AG04450 (cell line): ENCODE measurements at regions not wholly inside any gene's neighbourhood (a gene's known extent, or its start where the extent isn't known, plus 50 kb on each side); places are given as distances from the start of the nearest gene placed in this dataset.

Experiments used
- CTCF ChIA-PET: fragments of 300-600, 350-600 bp; formaldehyde crosslinking; extraction: SDS; loops from one replicate; lab custom pipeline; 2022; ENCODE audit warnings: antibody characterized with exemption, inconsistent platforms; lab: Charles Lee
- POLR2A ChIA-PET: fragments of 350-600 bp; formaldehyde crosslinking; extraction: SDS; loops from one replicate; lab custom pipeline; 2021; ENCODE audit warnings: antibody characterized with exemption, inconsistent platforms; lab: Yijun Ruan, JAX
- DNase-seq: peaks from one replicate; pipeline ENCODE4 v3.0.0-alpha.2; 2011; ENCODE audit warnings: low read depth, low spot score
- H3K27ac ChIP-seq: one replicate; pipeline ENCODE4 v1.5.1; 2012; ENCODE audit warnings: low read depth, low read length, control low read depth
- H3K27me3 ChIP-seq: one replicate; pipeline ENCODE4 v1.6.0; 2012; ENCODE audit warnings: low read length; ENCODE audit not compliant: control insufficient read depth, insufficient read depth
- H3K4me3 ChIP-seq: 2 replicates; pipeline ENCODE4 v1.5.1; 2011; ENCODE audit warnings: mild to moderate bottlenecking, low read depth, low read length, control low read depth
- H3K9me3 ChIP-seq: 2 replicates; pipeline ENCODE4 v1.5.1; 2012; ENCODE audit warnings: low read length; ENCODE audit not compliant: control insufficient read depth, insufficient read depth
- CTCF ChIP-seq: IDR thresholded peaks from 2 replicates; pipeline ENCODE4 v1.5.1; 2011; ENCODE audit warnings: low read depth, low read length, control low read depth, inconsistent platforms

DNA sequence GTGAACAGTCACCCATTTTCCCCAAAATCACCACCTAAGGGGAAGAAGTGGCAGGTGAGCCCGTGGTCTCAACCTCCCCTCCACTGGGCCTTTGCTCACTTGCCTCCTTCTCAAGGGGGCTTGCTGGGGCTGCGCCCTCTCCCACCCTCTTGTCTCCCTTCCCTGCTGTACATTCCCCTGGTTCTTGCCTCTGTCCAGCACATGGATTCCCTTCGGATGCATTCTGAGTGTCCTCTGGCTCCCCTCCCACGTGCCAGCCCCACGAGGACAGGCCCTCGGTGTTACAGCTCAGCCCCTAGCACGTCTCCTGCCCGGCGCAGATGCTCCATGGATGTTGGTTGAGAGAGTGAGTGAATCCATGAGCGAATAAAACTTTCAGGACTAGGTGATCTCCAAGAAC, 367.8 kb upstream of the SULF2 start:
- POLR2A ChIA-PET, result no interaction called here
- Histone ChIP-seq H3K4me3 (no peak overlapping the region), H3K27ac (no peak overlapping the region), H3K27me3 (no peaks in the 10 kb centered on the region), H3K9me3 (peaks cover 17% of the 10 kb centered on the region)
- no peak for TF ChIP-seq CTCF
- DNase-seq, result no peak
- CTCF ChIA-PET, result no interaction called here

DNA sequence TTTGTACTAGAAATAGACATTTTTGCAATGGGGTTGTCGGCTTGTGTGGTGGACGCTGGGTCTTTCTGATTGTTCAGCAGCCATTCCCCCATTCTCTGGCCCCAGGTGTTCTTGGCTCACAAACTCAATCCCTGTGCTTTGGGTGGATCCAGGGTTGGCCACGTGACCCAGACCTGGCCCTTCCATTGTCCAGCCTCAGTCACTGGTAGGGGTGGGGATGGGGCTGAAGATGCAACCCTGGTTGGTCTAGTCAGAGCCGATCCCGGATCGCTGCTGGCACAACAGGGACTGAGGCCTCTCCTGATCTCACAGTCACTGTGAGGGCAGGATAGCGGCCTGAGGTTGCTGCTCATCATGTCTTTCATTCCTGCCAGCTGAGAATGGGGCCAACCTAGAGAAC, 365.3 kb upstream of the SULF2 start:
- Histone ChIP-seq H3K9me3 (peaks cover 11% of the 10 kb centered on the region), H3K4me3 (no peak overlapping the region), H3K27me3 (no peaks in the 10 kb centered on the region), H3K27ac (no peak overlapping the region)
- no peak for DNase-seq
- TF ChIP-seq CTCF, result no peak
- ChIA-PET POLR2A (no interaction called here), CTCF (no interaction called here)

DNA sequence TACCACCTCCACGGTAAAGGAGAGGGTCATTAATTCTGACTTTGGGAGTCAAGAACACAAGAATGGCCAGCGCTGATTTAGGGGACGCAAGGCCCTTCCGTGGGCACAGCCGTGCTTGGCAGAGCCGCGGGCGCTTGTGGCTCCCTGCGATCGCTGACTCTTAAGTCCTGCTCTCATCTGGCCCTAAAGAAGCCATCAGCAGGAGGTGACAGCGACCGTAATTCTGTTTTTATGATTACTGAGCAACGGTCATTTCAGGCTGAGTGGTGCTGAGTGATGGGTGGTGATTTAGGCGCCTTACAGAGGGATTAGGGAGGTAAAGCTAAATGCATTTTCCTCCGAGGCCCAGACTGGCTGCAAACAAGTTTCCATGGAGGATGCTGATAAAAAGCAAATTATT, 364.6 kb upstream of the SULF2 start:
- Histone ChIP-seq H3K27ac (no peak overlapping the region), H3K9me3 (peaks cover 5% of the 10 kb centered on the region), H3K4me3 (no peak overlapping the region), H3K27me3 (no peaks in the 10 kb centered on the region)
- ChIA-PET CTCF (no interaction called here), POLR2A (no interaction called here)
- no peak for TF ChIP-seq CTCF
- no peak for DNase-seq

GRCh38 chr20:48148916-48149672, 363.8 kb upstream of the SULF2 start:
- Histone ChIP-seq H3K4me3 (no peak overlapping the region), H3K9me3 (no peaks in the 10 kb centered on the region; the same call in 1 of the 2 replicates), H3K27me3 (no peaks in the 10 kb centered on the region), H3K27ac (no peak overlapping the region)
- ChIA-PET POLR2A (no interaction called here), CTCF (no interaction called here)
- TF ChIP-seq CTCF, result no peak
- DNase-seq, result no peak

GRCh38 chr20:48148020-48148419, 362.7 kb upstream of the SULF2 start:
- POLR2A ChIA-PET, result no interaction called here
- DNase-seq, result no peak
- H3K27me3 ChIP-seq, result no peaks in the 10 kb centered on the region
- TF ChIP-seq CTCF, result no peak
- H3K27ac ChIP-seq, result no peak overlapping the region
- CTCF ChIA-PET, result no interaction called here
- H3K4me3 ChIP-seq, result no peak overlapping the region
- H3K9me3 ChIP-seq, result no peaks in the 10 kb centered on the region; the same call in 1 of the 2 replicates
